ENCODE measurements at regions not wholly inside any gene's neighbourhood (a gene's known extent, or its start where the extent isn't known, plus 50 kb on each side); places are given as distances from the start of the nearest gene placed in this dataset.
"Not testable (repeated sequence)": the region's sequence is repeated elsewhere in the genome, so short reads cannot be mapped to it uniquely, and the experiment has no call there.

DNA sequence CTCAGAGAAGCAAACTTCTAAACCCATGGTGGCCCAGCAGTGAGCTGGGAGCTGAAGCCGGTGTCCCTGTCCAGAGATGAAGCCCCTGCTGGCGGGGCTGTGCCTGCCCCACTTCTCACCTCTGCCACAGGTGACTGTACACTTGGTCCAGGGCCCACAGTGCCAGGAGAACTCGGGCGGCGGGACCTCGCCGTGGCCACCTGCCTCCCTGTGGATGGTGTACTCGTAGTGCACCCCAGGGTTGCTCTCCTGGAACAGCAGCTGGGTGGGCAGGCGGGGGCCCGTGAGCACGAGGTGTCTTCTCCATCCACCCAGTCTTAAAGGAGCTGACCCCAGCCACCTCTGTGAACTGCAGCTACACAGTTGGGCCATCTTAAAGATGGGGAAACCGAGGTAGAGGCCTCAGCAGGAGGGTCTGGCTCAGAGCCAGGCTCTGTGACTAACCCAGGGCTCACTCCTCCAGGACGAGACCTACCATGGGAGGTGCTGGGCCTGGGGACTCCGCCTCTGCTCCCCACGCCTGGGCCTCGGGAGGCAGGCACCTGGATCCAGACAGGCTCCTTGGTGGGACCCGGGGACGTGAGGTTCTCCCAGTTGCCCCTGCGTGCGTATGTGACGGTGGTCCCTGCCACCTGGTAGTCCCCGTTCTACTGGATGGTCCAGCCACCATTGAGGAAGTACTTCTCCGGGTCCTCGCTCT lies 113.1 kb upstream of the AKAP13 start:
- DNase-seq, result not testable (repeated sequence)

DNA sequence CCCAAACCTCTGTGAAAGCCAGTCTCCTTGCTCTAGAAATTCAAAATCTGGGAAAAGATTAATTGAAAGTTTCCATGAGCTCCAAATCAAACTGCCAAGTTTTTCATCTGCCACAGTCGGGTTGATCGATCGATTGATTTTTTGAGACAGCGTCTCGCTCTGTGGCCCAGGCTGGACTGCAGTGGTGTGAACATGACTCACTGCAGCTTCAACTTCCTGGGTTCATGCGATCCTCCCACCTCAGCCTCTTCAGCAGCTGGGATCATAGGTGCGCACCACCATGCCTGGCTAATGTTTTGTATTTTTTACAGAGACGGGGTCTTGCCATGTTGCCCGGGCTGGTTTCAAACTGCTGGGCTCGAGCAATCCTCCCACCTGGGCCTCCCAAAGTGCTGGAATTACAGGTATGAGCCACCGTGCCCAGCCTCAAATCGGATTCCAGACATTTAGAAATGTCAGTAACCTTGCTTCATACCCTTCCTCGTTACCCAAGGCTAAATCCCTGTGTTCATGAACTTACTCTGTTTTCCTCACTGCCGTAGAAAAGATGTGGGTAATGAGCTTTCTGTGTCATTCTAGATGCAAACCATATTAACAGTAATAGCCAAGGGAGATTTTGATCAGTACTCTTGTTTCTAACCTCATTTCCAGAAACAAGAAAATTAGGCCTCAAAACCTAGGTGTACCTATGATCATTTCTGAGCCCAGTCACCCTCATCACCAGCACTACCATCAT lies 105.9 kb upstream of the AKAP13 start:
- DNase-seq, result no peak

DNA sequence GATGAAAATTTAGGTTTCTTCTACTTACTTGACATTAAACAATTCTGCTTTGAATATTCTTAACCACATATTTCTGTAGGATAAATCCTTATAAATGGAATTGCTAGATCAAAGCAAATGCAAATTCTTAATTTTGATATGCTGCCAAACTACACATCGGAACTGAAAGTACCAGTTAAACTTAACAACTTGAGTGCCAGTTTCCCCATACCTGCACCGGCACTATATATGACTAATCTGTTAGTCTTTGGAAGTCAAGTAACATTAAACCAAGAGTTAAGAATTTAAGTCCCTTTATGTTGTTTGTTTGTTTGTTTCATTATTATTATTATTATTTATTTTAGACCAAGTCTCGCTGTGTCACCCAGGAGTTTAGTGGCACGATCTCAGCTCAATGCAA lies 103.9 kb upstream of the AKAP13 start:
- no peak for DNase-seq

DNA sequence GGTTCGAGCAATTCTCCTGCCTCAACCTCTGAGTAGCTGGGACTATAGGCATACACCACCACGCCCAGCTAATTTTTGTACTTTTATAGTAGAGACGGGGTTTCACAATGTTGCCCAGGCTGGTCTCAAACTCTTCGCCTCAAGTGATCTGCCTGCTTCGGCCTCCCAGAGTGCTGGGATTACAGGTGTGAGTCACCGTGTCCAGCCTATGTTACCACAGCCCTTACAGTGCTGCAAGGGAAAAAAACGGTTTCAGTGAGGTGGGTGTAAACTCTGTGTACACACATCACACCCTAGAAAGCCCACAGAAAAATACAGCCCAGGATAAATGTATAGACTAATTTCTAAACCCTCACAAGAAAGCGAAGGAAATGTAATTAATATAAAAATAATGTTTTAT lies 103.5 kb upstream of the AKAP13 start:
- no peak for DNase-seq

DNA sequence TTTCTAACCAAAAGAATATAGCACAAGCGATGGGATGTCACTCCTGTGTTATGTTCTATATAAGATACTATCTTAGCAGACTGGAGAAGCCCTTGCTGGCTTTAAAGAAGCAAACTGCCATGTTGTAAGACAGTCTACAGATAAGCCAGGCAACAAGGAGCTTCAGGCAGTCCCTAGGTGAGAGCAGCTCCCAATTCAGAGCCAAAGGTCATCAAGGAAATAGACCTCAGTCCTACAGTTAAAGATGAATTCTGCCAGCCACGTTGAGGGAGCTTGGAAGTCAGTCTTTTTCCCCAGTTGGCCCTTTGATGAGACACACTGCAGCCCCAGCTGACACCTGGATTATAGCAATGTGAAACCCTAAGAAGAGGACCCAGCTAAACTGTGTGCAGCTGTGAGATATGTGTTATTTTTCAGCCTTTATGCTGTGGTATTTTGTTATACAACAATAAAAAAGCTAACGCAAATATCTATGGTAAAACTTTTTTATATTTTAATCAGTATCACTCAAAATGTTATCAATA lies 102.5 kb upstream of the AKAP13 start:
- DNase-seq, result no peak

GRCh38 chr15:85280203-85280602 lies 100.2 kb upstream of the AKAP13 start:
- no peak for DNase-seq

- DNase-seq, result no peak
Measured at GRCh38 chr15:85281293-85281882, 99.0 kb upstream of the AKAP13 start.

DNA sequence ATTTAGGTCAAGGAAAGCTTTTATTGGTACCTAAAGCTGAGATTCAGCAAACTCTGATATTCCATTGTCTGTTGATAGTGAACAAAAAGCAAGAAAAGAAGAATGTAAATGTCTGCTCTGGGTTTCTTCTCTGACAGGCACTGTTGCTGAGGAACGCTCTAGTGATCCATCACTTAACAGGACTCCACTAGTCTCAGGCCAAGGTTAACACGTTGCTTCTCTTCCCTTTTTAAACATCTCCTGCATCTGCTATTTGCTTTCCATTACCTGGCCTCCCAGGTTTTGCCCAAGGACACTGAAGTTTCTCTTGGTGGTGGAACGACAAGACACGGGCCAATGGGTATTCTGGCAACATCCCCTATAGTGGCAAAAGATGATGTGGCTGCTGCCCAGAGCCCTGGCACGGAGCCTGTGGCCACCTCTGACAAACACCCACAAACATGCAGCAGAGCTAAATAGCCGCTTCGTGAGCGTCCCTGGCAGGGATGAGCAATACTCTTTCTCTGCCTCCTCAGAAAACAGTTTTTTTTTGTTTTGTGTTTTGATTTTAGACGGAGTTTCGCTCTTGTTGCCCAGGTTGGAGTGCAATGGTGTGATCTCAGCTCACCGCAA lies 97.8 kb upstream of the AKAP13 start:
- peak; percentile 31 for DNase-seq

GRCh38 chr15:85283815-85284214 lies 96.6 kb upstream of the AKAP13 start:
- DNase-seq, result not testable (repeated sequence)

DNA sequence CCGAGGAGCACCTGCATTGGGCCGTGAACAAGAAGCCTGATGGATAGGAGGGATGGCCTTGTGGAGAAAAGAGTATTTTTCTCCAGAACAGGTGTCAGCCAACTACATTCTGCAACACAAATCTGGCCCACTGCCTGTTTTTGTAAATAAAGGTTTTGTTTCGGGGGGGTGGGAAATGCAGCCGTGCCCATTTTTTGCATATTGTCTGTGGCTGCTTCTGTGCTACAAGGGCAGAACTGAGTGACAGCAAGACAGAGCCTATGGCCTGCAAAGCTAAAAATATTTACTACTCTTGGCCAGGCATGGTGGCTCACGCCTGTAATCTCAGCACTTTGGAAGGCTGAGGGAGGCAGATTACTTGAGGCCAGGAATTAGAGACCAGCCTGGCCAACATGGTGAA lies 95.9 kb upstream of the AKAP13 start:
- DNase-seq, result no peak

DNA sequence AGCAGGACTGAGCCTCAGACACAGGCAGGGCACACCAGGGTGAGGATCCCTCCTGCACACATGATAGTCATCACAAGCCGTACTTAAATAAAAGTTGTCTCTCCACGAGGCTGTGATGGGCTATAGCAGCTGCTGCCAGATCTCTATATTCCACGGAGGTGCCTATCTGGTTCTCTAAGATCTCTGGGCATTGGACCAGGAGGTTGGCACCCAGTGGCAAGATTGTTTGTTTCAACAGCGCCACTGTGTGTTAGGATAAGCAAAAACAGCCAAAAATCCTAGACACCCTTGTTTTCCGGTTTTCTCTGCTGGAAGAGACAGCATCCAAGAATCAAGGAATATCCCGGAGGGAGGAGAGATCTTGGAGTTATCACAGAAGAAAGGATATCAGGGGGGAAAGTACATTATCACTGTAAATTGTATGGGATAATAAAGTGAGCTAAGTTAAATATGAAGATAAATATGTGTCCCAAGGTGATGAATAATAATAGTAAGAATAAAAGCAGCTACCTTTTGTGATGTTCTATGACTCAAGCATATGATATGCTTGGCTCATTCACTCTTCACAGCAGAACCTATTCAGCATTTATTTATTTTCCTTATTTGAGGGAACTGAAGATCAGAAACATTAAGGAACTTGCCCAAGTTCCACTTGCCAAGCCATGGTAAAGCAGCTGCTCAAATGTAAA lies 90.6 kb upstream of the AKAP13 start:
- DNase-seq, result peak; percentile 27

DNA sequence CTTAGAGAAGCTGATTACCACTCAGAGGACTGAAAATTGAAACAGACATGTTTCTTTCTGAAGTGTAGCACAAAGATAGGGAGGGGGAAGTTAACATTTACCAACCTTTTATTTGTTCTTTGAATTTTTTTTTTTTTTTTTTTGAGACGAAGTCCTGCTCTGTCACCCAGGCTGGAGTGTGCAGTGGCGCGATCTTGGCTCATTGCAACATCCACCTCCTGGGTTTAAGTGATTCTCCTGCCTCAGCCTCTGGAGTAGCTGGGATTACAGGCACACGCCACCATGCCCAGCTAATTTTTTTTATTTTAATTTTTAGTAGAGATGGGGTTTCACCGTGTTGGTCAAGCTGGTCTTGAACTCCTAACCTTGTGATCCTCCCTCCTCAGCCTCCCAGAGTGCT lies 87.8 kb upstream of the AKAP13 start:
- DNase-seq, result not testable (repeated sequence)

GRCh38 chr15:85296615-85297402 lies 83.6 kb upstream of the AKAP13 start:
- DNase-seq, result peak; percentile 75

- DNase-seq, result no peak
Measured at GRCh38 chr15:85297537-85297936, 82.9 kb upstream of the AKAP13 start.

- no peak for DNase-seq
Measured at GRCh38 chr15:85298366-85298765, 82.0 kb upstream of the AKAP13 start.

GRCh38 chr15:85298941-85299340 lies 81.5 kb upstream of the AKAP13 start:
- DNase-seq, result no peak

- DNase-seq, result no peak
Measured at GRCh38 chr15:85302271-85302670, 78.1 kb upstream of the AKAP13 start.

GRCh38 chr15:85305050-85305449 lies 75.4 kb upstream of the AKAP13 start:
- DNase-seq, result no peak

DNA sequence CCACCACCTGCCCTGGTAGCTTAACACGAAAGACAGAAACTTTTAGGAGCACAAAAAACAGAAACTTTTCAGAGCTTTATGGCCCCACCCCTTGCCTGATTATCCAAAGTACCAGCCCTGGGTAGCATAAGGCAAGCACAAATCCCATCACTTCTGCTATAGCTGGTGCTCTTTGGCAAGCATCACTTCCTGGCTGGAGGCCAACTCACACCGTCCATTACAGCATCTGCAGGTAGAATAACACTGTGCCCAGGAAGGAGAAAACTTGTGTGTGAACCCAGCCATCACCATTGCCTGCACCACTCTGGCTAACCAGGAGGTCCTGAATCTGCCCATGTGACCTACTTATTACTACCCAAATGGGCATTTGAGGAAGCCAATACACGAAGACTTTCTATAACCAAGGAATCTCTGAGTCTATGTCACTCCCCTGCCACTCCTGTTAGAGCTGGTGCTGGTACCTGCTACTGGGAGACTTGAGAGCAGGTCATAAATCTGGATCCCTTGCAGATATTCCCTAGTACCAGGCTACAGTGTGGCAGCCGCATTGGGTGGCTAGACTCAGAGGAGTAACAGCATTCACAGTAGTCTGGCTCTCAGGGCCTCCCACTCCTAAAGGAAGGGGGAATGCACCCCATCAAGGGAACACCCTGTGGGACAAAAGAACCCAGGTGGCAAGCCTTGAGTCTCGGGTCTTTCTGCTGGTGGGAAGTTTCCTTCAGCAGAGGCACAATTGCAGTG lies 73.3 kb upstream of the AKAP13 start:
- DNase-seq, result no peak

DNA sequence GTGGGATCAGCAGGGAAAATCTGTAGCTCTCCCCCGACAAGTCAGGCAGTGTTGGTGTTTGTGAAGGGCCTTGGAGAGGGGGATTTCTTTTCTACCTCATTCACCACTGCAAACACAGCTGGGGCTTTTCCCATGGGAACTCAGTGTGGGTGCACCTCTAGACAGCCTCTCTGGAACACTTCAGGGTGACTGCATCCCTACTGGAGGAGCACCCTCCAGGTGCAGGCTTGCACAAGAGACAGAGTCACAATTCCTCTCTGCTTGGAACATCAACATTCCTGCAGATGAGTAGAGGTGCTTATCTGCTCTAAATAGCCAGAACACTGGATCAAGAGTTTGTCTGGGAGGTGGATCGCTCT lies 72.7 kb upstream of the AKAP13 start:
- no peak for DNase-seq

DNA sequence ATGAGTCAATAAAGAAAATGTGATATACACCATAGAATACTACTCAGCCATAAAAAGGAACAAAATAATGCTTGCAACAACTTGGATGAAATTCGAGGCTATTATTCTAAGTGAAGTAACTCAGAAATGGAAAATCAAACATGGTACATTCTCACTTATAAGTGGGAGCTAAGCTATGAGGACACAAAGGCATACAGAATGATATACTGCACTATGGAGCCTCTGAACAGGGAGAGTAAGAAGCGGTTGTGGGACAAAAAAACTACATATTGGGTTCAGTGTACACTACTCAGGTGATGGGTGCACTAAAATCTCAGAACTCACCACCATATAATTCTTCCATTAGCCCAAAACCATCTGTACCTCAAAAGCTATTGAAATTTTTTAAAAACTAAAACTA lies 68.8 kb upstream of the AKAP13 start:
- DNase-seq, result no peak
